ENCODE measurements at regions not wholly inside any gene's neighbourhood (a gene's known extent, or its start where the extent isn't known, plus 50 kb on each side); places are given as distances from the start of the nearest gene placed in this dataset.

GRCh38 chr3:159887168-159887567 lies 101.5 kb upstream of the IL12A start:
- Histone ChIP-seq H3K27me3 (no peaks in the 10 kb centered on the region), H3K36me3 (peaks cover 0 to 41% (median 0%) of the 10 kb centered on the region in 9 donors), H3K27ac (peak overlapping the region in 7 of 10 donors; percentile 0 to 35 (median 3)), H3K4me3 (no peak overlapping the region), H3K9me3 (no peaks in the 10 kb centered on the region), H3K4me1 (peaks cover 9 to 71% (median 61%) of the 10 kb centered on the region in 9 donors)
- ATAC-seq = no peak
- no peak for DNase-seq
- WGBS, 2 donors = 54 to 60% methylated on average over 5 of the region's 5 CpGs
- intact Hi-C loops (cut with DNase I) = loop anchor here in 6 of 10 donors (5.0 kb wide), 3 partner anchors 60 to 120 kb away; no protein-coding TSS in a partner anchor
- no peak for TF ChIP-seq CTCF (IDR thresholded peaks at IDR 0.05)

GRCh38 chr3:159887911-159888310 lies 100.7 kb upstream of the IL12A start:
- no peak for TF ChIP-seq CTCF (IDR thresholded peaks at IDR 0.05)
- Histone ChIP-seq H3K4me1 (peaks cover 4 to 71% (median 61%) of the 10 kb centered on the region in 9 donors), H3K27ac (peak overlapping the region in 5 of 10 donors; percentile 1 to 18 (median 3)), H3K36me3 (peaks cover 0 to 49% (median 0%) of the 10 kb centered on the region in 9 donors), H3K4me3 (no peak overlapping the region), H3K9me3 (no peaks in the 10 kb centered on the region), H3K27me3 (no peaks in the 10 kb centered on the region)
- no peak for ATAC-seq
- DNase-seq = no peak
- 60 to 63% methylated on average over 3 of the region's 3 CpGs for WGBS, 2 donors
- intact Hi-C loops (cut with DNase I) = loop anchor here in 6 of 10 donors (5.0 kb wide), 3 partner anchors 61 to 119 kb away; no protein-coding TSS in a partner anchor

GRCh38 chr3:159892171-159892795 lies 96.4 kb upstream of the IL12A start:
- Histone ChIP-seq H3K27ac (peak overlapping the region in 6 of 10 donors; percentile 4 to 68 (median 58)), H3K4me3 (no peak overlapping the region), H3K4me1 (peaks cover 13 to 74% (median 62%) of the 10 kb centered on the region in 9 donors), H3K9me3 (no peaks in the 10 kb centered on the region), H3K36me3 (peaks cover 0 to 87% (median 2%) of the 10 kb centered on the region in 9 donors), H3K27me3 (no peaks in the 10 kb centered on the region)
- 51 to 64% methylated on average over 2 of the region's 2 CpGs for WGBS, 2 donors
- no peak for TF ChIP-seq CTCF (IDR thresholded peaks at IDR 0.05)
- ATAC-seq (peak; percentile 52 to 86 (median 63)), DNase-seq (peak in 1 of 2 donors; percentile 50)
- intact Hi-C loops (cut with DNase I) = loop anchor here in 3 of 10 donors (5.0 kb wide), 1 partner anchor 95 kb away; the partner anchor contains the start of gene IL12A (in 3 of the 3)

GRCh38 chr3:159892801-159893200 lies 95.8 kb upstream of the IL12A start:
- TF ChIP-seq CTCF (IDR thresholded peaks at IDR 0.05) = no peak
- H3K36me3 ChIP-seq = peaks cover 0 to 87% (median 2%) of the 10 kb centered on the region in 9 donors
- peaks cover 13 to 76% (median 64%) of the 10 kb centered on the region in 9 donors for H3K4me1 ChIP-seq
- DNase-seq (no peak), ATAC-seq (no peak)
- intact Hi-C loops (cut with DNase I) = loop anchor here in 3 of 10 donors (5.0 kb wide), 1 partner anchor 94 kb away; the partner anchor contains the start of gene IL12A (in 3 of the 3)
- peak overlapping the region in 6 of 10 donors; percentile 4 to 68 (median 58) for H3K27ac ChIP-seq
- no peaks in the 10 kb centered on the region for H3K27me3 ChIP-seq
- 38 to 42% methylated on average over 1 of the region's 1 CpG for WGBS, 2 donors
- H3K9me3 ChIP-seq = no peaks in the 10 kb centered on the region
- H3K4me3 ChIP-seq = no peak overlapping the region
